Epithelial cell of prostate (primary cell): ENCODE measurements at regions not wholly inside any gene's neighbourhood (a gene's known extent, or its start where the extent isn't known, plus 50 kb on each side); places are given as distances from the start of the nearest gene placed in this dataset.

Experiments
- DNase-seq: peaks from one replicate; pipeline ENCODE4 v3.0.0-alpha.2; 2011; ENCODE audit warnings: low read depth, low spot score
- H3K27ac ChIP-seq: fragments of 450-650 bp; 2 replicates; pipeline ENCODE4 v1.5.1; 2017; ENCODE audit warnings: mild to moderate bottlenecking

DNA sequence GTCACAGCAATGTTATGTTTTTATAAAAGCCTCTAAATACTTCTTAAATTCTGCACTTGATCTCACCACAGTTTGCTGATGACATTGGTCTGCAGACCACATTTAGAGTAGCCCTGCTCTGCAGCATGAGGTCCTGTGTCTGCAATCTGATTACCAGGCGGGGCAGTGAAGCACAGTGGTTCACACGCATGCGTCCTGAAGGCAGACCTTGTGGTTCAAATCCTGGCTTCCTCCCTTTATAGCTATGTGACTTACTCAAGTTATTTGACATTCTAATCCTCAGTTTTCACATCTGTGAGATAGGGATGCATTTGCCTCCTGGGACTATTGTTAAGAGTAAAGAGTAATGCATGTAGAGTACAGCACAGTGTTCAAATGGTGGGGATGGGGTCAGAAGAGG lies 50.3 kb downstream of the BMAL2 start:
- DNase-seq: no peak
- H3K27ac ChIP-seq: peak overlapping the region; percentile 75

DNA sequence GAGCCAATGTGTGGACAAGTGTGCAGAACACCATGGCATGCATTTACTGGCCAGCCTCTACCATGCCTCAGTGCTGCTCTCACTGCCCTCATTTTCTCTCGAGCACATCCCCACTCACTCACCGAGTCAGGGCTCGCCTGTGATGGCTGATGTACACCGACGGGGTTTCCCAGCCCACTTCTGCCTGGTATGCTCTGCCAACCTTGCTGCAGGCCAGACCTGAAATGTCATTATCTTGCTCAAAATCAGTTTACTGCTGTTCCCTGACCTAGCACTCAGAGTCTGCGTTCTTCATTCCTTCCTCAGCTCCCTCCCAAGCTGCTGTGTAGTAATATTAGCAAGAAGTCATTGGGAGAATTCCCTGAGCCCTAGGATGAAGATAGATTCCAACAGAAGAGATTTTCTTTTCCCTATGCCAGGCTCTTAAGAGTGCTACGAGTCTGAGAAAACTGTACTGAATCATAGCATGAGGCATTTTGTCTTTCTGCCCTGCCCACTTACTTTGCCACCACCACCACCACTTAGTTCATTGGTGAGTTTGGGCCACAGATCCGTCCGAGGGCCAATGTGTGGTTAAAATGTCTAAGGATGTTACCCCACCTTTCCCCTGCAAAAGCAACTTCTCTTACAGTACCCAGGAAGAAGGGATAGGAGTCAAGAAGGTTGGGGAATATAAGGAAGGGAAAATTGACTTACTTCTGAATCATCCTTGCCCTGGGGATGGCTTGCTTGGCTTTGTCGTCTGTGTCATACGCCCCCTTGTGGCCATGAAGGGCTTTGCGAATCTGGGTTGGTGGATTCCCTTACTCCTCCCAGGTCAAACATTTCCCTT lies 51.0 kb downstream of the BMAL2 start:
- peak; percentile 69 for DNase-seq
- H3K27ac ChIP-seq: peak overlapping the region; percentile 75

DNA sequence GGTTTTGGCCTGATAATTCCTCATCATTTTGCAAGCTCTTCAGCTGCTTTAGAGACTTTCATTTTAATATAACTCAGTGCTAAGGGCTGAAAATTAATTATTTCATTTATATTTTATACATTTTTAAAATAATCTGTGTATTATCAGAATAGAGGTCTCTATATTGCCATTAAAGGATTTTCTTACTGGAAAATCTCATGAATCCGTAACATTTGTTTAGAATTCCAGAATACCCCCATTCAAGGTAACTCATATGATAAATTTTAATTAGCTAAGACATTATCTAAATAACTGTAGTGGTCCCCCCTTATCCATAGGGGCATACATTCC lies 51.6 kb downstream of the BMAL2 start:
- H3K27ac ChIP-seq: peak overlapping the region; percentile 75
- no peak for DNase-seq

DNA sequence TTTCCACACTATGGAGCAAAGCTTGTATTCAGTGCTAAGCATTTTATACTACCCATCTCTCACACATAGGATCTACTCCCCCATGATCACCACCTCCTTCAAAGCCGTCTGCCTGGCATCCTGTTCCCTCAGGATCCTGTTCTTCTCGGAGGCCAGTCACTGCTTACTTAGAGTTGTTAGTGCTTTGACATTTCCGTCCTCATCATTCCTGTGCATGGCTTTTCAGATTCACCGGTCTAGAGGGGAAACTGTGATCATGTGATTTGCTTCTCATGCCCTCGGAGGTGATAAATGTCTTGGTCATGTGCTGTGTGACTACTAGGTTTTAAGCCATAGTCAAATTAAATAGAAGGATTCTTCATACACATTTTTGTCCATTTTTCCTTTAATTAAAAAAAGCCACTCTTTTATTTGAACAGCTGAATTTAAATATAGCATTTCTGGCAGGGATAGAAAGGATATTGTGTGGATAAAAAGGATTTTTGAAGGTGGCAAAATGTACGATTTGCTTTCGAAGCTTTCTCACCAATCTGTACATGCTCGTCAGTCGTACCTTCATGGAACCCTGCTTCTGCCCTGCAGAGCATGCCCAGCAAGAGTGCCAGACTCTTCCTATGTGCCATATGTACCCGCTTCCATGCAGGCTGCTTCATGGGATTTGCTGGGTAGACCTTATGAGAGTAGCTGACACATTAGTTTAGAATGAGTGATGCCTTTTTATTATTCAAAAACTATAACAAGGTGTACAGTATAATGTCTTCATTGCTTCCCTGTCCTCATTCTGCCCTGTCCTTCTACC lies 53.3 kb downstream of the BMAL2 start:
- no peak overlapping the region for H3K27ac ChIP-seq
- no peak for DNase-seq

DNA sequence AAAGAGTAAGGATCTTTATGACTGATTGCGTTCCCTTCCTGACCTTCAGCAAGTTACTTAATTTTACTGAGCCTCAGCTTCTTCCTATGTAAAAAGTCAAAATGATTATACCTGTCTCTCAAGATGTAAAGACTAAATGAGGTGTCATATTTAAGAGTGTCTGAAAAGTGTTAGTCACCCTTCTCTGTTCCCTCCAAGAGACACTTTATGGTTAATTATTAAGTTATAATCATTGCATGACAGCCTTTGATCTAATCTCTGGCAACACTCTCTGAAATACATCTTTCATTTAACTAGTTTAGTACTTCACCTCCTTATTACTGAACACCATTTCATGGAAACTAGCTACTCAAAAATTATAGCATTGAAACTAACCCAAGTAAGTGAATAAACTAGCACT lies 54.8 kb downstream of the BMAL2 start:
- no peak overlapping the region for H3K27ac ChIP-seq
- DNase-seq: no peak

DNA sequence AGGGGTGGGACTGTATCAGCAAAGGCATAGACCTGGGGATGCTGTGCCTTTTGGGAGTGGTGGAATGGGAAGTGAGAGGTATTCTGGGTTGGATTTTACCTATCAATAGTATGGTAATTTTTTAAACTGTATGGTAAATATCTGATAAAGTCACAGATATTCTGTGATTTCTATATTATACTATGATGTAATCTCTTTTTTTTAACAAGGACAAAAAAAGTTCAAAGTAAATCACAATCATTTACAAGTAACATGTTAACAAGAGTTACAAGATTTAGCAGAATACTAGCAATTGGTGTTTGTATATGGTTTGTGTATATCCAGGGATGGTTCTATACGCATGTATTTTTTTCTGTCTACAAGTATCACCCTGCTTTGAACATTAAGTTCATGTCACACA lies 56.0 kb downstream of the BMAL2 start:
- no peak for DNase-seq
- H3K27ac ChIP-seq: no peak overlapping the region

DNA sequence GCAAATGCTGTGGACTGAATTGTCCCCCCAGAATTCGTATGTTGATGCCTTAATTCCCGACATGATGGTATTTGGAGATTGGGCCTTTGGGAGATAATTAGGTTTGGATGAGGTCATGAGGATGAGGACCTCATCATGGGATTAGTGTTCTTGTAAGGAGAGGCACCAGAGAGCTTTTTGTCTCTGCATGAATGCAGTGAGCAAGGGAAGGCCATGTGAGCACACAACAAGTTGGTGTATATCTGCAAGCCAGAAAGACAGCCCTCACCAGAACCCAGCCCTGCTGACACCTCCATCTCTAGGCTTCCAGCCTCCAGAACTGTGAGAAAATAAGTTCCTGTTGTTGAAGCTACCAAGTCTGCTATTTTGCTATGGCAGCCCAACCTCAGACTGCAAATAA lies 51.9 kb upstream of the SMCO2 start:
- H3K27ac ChIP-seq: no peak overlapping the region
- no peak for DNase-seq

DNA sequence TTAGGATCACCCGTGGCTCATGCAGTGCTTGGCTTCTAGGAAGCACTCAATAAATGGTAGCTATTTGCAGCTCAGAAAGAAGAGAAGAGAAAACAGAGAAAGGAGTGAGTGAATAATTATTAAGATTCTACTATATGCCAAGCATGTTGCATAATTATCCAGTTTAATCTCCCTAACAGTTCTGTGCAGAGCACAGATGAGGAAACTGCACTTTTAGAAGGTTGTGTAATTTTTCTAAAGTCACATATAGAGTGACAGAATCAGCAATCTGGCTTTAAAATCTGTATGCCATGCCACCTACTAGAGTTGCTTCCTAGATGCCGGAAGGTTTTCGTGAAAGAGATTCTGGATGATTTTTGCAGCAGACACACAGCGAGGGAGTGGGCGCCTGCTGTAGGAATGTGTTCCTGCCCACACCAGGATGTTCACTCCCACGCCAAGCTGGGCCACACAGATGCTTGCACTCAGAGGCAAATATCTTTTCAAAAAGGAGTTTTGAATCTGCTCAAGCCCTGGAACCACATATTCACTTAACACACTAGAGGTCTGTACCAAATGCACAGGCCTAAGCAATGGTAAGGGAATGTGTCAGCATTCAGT lies 50.2 kb upstream of the SMCO2 start:
- DNase-seq: no peak
- no peak overlapping the region for H3K27ac ChIP-seq
